ENCODE measurements at regions not wholly inside any gene's neighbourhood (a gene's known extent, or its start where the extent isn't known, plus 50 kb on each side); places are given as distances from the start of the nearest gene placed in this dataset.

DNA sequence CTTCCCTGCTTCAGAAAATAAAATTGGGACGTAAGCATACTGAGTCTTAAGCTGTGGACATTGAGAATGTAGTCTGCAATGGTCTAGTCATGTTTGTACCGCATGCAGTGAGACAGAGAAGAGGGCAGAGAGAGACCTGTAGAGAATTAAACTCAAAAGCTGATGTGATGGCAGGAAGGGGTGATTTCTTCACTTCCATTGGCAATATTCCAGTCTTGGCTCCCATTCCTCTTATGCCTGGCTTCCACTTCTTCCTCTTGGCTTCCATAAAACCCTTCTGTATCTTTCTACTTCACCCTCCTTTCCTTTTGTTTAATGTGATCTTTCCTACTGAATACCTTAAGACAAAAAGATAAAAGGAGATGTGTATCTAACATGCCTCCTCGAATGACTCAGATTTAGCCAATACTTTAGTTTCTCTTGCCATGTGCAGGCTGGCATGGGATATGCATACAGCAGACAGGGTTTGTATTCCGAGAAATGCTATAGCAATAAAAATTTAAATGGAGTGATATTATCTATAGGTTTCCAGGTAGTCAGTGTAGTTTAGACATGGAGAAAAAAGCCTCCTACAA is 423.1 kb upstream of the DYNLRB2 start:
- TF ChIP-seq, protein P1, sequence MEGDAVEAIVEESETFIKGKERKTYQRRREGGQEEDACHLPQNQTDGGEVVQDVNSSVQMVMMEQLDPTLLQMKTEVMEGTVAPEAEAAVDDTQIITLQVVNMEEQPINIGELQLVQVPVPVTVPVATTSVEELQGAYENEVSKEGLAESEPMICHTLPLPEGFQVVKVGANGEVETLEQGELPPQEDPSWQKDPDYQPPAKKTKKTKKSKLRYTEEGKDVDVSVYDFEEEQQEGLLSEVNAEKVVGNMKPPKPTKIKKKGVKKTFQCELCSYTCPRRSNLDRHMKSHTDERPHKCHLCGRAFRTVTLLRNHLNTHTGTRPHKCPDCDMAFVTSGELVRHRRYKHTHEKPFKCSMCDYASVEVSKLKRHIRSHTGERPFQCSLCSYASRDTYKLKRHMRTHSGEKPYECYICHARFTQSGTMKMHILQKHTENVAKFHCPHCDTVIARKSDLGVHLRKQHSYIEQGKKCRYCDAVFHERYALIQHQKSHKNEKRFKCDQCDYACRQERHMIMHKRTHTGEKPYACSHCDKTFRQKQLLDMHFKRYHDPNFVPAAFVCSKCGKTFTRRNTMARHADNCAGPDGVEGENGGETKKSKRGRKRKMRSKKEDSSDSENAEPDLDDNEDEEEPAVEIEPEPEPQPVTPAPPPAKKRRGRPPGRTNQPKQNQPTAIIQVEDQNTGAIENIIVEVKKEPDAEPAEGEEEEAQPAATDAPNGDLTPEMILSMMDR (IDR thresholded peaks at IDR 0.05), result no peak
- TF ChIP-seq POLR2A (IDR thresholded peaks at IDR 0.05), result no peak
